Prostate gland (tissue), 2 donors: ENCODE measurements at regions not wholly inside any gene's neighbourhood (a gene's known extent, or its start where the extent isn't known, plus 50 kb on each side); places are given as distances from the start of the nearest gene placed in this dataset.

ENCODE experiments used
- DNase-seq: peaks from one replicate; pipeline ENCODE4 v3.0.0-alpha.2; 2019; ENCODE audit warnings: low spot score
- H3K27ac ChIP-seq, 2 donors: fragments of 200-600 bp; sonication (generic); 2 replicates each; pipeline ENCODE4 v1.5.1; 2017 to 2019
- H3K27me3 ChIP-seq: fragments of 200-600 bp; sonication (generic); replicated peaks from 2 replicates; pipeline ENCODE4 v1.5.1; 2019; ENCODE audit not compliant: insufficient read depth
- H3K36me3 ChIP-seq, 2 donors: fragments of 200-600 bp; sonication (generic); 1 replicate in 1 of 2; 2 replicates in 1 of 2; pipeline versions ENCODE4 v1.5.1 to v1.8.1; 2017 to 2019
- H3K4me1 ChIP-seq: fragments of 200-600 bp; sonication (generic); replicated peaks from 2 replicates; pipeline ENCODE4 v1.5.1; 2019
- H3K4me3 ChIP-seq, 2 donors: fragments of 200-600 bp; sonication (generic); 2 replicates each; pipeline ENCODE4 v1.5.1; 2017 to 2019
- H3K9me3 ChIP-seq: fragments of 200-600 bp; sonication (generic); 2 replicates; pipeline ENCODE4 v1.5.1; 2017
- CTCF ChIP-seq, 4 experiments: fragments of 200-600 bp in 2 of 4; fragments of 450-650 bp in 2 of 4; sonication (generic) in 2 of 4; IDR thresholded peaks; 1 replicate in 3 of 4; 2 replicates in 1 of 4; pipeline ENCODE4 v1.5.1; 2016 to 2019; ENCODE audit warnings: antibody characterized with exemption in 4 of 4, mild to moderate bottlenecking in 2 of 4, moderate library complexity in 2 of 4
- POLR2A ChIP-seq: fragments of 450-650 bp; IDR thresholded peaks from one replicate; pipeline ENCODE4 v1.6.1; 2016; ENCODE audit warnings: antibody characterized with exemption, mild to moderate bottlenecking
- POLR2AphosphoS5 ChIP-seq: sonication (generic); formaldehyde crosslinking; IDR thresholded peaks from one replicate; pipeline ENCODE4 v1.6.1; 2017; ENCODE audit warnings: antibody characterized with exemption
- WGBS: methylation state at CpG from one replicate; pipeline ENCODE4 v1.1.5; 2018; 5-methylcytosine and 5-hydroxymethylcytosine counted together
- intact Hi-C: fragments of 100-400 bp; cut with DNase I; formaldehyde crosslinking; loops from one replicate; pipeline ENCODE4 v1.14.2; 2022

- intact Hi-C loops, result no loop called here
- H3K4me3 ChIP-seq, result no peak overlapping the region
- H3K27ac ChIP-seq, result no peak overlapping the region
- H3K36me3 ChIP-seq, result no peaks in the 10 kb centered on the region
- H3K9me3 ChIP-seq, result no peaks in the 10 kb centered on the region
- TF ChIP-seq POLR2AphosphoS5 (no peak), CTCF (IDR thresholded peaks at IDR 0.05) (no peak), POLR2A (no peak)
- no peak for DNase-seq
- WGBS, result 82% methylated on average over 8 of the region's 8 CpGs
- H3K27me3 ChIP-seq, result no peaks in the 10 kb centered on the region
- no peaks in the 10 kb centered on the region for H3K4me1 ChIP-seq
Observed at GRCh38 chr2:155363349-155363888, 664.9 kb downstream of the KCNJ3 start.

GRCh38 chr2:155357172-155357571 lies 658.7 kb downstream of the KCNJ3 start:
- H3K27ac ChIP-seq, result no peak overlapping the region
- no peaks in the 10 kb centered on the region for H3K36me3 ChIP-seq
- intact Hi-C loops, result no loop called here
- TF ChIP-seq POLR2AphosphoS5 (no peak), CTCF (IDR thresholded peaks at IDR 0.05) (no peak), POLR2A (no peak)
- H3K9me3 ChIP-seq, result no peaks in the 10 kb centered on the region
- no peaks in the 10 kb centered on the region for H3K27me3 ChIP-seq
- H3K4me1 ChIP-seq, result no peaks in the 10 kb centered on the region
- no peak overlapping the region for H3K4me3 ChIP-seq
- DNase-seq, result no peak
- WGBS, result 80% methylated on average over 1 of the region's 1 CpG

- intact Hi-C loops, result no loop called here
- 95% methylated on average over 1 of the region's 1 CpG for WGBS
- Histone ChIP-seq H3K4me1 (no peaks in the 10 kb centered on the region), H3K27ac (no peak overlapping the region), H3K4me3 (no peak overlapping the region), H3K27me3 (no peaks in the 10 kb centered on the region), H3K36me3 (no peaks in the 10 kb centered on the region), H3K9me3 (no peaks in the 10 kb centered on the region)
- TF ChIP-seq POLR2AphosphoS5, result no peak
- no peak for TF ChIP-seq POLR2A
- TF ChIP-seq CTCF (IDR thresholded peaks at IDR 0.05), result no peak
- no peak for DNase-seq
Observed at GRCh38 chr2:155356250-155356649, 657.8 kb downstream of the KCNJ3 start.

GRCh38 chr2:155350783-155351580 lies 652.5 kb downstream of the KCNJ3 start:
- H3K36me3 ChIP-seq, result no peaks in the 10 kb centered on the region
- no peak for DNase-seq
- WGBS, result 87% methylated on average over 17 of the region's 17 CpGs
- H3K9me3 ChIP-seq, result no peaks in the 10 kb centered on the region
- intact Hi-C loops, result no loop called here
- TF ChIP-seq CTCF (IDR thresholded peaks at IDR 0.05), result no peak
- no peak for TF ChIP-seq POLR2AphosphoS5
- no peak for TF ChIP-seq POLR2A
- no peaks in the 10 kb centered on the region for H3K27me3 ChIP-seq
- H3K4me3 ChIP-seq, result no peak overlapping the region
- H3K4me1 ChIP-seq, result no peaks in the 10 kb centered on the region
- H3K27ac ChIP-seq, result no peak overlapping the region

GRCh38 chr2:155332016-155332415 lies 633.5 kb downstream of the KCNJ3 start:
- 90% methylated on average over 2 of the region's 2 CpGs for WGBS

More at GRCh38 chr2:155332016-155332415, 633.5 kb downstream of the KCNJ3 start:
- no peaks in the 10 kb centered on the region for H3K36me3 ChIP-seq
- H3K4me3 ChIP-seq, result no peak overlapping the region
- H3K4me1 ChIP-seq, result no peaks in the 10 kb centered on the region
- intact Hi-C loops, result no loop called here
- no peaks in the 10 kb centered on the region for H3K27me3 ChIP-seq
- no peak overlapping the region for H3K27ac ChIP-seq
- H3K9me3 ChIP-seq, result no peaks in the 10 kb centered on the region
- no peak for DNase-seq
- TF ChIP-seq POLR2A (no peak), POLR2AphosphoS5 (no peak), CTCF (IDR thresholded peaks at IDR 0.05) (no peak)
